ENCODE measurements at regions not wholly inside any gene's neighbourhood (a gene's known extent, or its start where the extent isn't known, plus 50 kb on each side); places are given as distances from the start of the nearest gene placed in this dataset.
A peak's percentile ranks its signal among the peaks of the same experiment; 100 is the strongest.

GRCh38 chr12:125193376-125194152 lies 128.3 kb downstream of the AACS start:
- no peak for DNase-seq

DNA sequence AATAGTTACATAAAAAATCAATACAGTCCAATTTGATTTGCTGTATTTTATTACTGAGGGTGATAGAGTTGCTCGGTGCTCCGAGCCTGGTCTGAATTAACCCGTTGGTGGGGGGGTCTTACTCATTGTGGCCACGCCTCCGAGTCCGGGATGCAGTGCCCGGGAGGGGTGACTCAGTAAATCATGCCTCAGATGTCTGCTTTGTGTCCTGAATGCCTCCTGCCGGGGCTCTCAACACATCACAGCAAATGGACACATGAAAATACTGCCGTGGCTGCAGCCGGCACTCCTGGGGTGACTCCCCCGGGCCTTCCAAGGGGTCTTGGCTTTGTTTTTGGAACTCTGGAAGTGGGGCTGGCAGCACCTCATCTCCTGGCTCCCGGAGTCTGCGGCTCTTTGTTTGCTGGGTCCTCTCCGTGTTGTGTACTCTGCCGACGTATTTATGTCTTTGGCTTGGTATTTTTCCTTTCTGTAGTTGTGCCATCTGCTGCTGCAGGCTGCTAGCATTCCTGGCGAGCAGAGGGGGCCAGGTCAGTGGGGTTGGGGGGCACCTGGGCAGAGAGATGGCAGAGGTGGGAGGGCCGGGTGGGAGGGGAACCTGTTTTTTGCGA lies 129.0 kb downstream of the AACS start:
- DNase-seq: no peak

- DNase-seq: no peak
Observed at GRCh38 chr12:125194987-125195386, 129.8 kb downstream of the AACS start.

DNA sequence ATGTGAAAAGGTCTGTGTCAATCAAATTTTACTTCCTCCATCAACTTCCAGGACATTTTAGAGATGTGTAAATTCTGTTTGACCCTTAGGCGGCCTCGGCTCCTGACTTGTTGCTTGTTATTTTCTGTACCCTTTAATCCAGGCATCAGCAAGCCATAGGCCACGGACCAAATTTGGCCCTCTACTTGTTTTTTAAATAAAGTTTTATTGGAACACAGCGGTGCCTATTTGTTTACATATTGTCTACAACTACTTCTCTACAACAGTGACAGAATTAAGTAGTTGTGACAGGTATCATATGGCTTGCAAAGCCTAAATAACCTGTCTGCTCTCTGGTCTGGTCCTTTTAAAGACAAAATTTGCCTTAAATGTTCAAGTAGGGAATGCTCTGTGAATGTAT lies 132.1 kb downstream of the AACS start:
- no peak for DNase-seq

DNA sequence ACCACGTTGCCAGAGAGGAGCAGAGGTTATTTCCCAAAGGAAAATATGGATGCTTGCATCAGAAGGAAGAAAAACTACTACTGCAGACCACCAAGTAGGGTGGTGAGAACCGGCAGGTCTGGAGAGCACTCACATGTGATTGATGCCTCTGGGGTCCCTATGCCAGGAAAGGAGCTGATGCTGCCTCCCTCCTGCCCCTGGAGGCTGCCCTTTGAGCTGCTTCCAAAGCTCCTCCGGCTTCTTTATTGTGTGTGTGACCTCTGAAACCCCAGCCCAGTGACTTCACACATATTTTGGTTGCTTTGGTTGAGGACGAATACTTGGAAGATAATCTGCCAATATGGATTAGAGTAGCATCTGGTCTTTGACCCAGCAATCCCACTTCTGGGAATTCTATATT lies 133.4 kb downstream of the AACS start:
- no peak for DNase-seq

DNA sequence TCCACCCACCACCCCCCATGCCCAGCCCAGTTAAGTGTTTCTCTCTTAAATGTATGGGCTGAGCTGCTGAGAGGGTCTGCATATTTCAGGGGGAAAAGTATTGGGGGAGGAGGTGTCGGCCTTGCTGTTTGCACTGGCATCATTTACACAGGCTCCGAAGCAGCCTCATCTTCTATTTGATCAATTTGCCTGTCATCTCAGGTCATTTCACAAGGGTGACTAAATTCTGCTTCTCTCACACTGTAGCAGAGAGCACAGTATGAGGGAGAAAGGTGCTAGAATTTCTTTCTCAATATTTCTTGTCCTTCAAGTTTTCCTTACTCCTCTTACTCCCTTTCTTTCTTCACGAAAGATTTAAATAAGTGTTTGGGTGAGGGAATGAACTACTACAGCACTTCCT lies 135.9 kb downstream of the AACS start:
- no peak for DNase-seq

GRCh38 chr12:125201940-125202339 lies 136.7 kb downstream of the AACS start:
- DNase-seq: no peak

DNA sequence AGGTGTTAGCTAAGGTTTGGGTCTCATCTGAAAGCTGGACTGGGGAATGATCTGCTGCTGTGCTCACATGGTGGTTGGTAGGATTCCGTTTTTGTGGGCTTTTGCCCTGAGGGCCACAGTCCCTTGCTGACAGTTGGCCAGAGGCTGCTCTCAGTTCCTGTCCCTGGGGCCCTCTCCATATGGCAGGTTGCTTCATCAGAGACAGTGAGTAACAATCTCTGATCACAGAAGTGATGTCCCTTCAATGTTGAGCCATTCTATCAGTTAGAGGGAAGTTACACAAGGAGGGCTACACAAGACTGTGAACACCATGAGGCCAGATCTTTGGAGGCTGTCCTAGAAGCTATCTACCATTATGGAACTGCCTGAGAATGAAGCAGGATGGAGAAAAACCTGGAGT lies 137.2 kb downstream of the AACS start:
- DNase-seq: no peak

DNA sequence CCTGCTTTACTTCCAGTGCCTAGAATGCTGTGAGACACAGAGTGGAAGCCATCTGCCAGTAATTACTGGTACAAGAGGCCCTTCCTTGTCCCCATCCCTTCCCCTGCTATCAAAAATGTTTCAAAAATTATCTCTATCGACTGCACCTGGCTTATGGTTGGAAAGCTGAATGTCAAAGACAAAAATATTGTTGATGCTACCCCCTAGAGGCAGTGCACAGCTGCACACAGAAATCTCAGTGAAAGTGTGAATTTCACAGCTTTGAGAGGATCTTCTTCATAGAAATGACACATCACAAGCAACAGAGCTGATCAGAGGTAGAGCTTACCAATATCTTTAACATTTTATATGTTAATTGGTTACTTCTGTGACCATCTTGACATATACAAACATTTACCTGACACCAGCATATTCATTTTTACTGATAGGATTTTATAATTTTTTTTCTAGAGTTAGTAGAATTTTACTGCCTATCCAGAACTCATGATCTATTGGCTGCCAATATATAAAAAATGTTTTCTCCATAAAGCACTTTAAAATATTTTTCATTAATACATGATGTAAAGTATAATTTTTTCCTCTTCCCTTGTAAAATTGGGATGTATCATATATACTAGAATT lies 138.0 kb downstream of the AACS start:
- no peak for DNase-seq

DNA sequence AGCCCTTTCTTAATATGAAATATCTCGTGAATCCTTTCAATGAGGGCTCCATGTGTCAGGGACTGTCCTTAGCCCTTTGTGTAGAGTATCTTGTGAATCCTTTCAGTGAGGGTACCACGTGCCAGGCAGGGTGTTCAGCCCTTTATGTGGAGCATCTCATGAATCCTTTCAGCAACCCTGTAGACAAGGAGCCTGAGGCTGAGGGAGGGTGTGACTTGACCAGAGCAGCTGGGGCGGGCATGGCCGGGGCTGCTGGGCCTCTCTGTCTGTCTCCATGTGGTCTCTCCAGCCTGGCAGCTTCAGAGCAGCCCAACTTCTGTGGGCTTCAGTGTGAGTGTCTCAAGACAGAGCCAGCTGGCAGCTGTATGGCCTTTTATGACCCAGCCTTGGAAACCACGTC lies 140.2 kb downstream of the AACS start:
- no peak for DNase-seq

GRCh38 chr12:125206711-125207110 lies 141.5 kb downstream of the AACS start:
- DNase-seq: no peak

DNA sequence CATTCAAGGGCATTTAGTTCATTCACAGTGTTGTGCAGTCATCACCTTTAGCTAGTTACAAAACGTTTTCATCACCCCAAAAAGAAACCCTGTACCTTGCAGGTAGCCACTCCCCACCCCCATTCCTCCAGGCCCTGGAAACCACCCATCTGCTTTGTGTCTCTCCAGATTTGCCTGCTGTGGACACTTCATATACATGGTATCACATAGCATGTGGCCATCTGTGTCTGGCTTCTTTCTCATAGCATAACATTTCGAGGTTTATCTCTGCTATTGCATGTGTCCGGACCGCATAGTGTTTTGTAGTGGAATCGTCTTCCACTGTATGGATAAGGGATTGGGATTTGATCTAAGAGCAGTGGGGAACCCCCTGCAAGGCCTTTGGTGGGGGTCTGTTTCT lies 143.1 kb downstream of the AACS start:
- no peak for DNase-seq

GRCh38 chr12:125208942-125209341 lies 143.7 kb downstream of the AACS start:
- no peak for DNase-seq

- no peak for DNase-seq
Observed at GRCh38 chr12:125210104-125210755, 145.0 kb downstream of the AACS start.

GRCh38 chr12:125211464-125211863 lies 146.2 kb downstream of the AACS start:
- no peak for DNase-seq

- no peak for DNase-seq
Observed at GRCh38 chr12:125214289-125214688, 149.1 kb downstream of the AACS start.

DNA sequence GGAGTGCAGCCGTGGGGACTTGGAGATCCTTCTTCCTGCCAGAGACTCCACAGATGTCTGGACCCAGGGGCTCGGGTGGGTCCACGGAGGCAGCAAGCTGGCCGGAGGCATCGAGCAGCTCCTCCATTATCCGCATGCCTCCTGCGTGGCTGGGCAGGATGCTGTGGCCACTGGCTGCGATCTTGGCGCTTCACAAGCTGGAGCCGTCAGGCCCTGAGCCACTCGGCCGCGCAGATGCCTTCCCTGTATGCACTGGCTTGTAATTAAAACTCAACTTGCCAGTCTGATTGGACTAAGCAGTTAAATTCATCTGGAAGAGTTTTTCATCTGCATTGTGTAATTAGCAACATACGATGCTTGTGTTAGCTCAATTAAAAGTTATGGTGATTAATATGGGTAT lies 151.5 kb downstream of the AACS start:
- DNase-seq: no peak

DNA sequence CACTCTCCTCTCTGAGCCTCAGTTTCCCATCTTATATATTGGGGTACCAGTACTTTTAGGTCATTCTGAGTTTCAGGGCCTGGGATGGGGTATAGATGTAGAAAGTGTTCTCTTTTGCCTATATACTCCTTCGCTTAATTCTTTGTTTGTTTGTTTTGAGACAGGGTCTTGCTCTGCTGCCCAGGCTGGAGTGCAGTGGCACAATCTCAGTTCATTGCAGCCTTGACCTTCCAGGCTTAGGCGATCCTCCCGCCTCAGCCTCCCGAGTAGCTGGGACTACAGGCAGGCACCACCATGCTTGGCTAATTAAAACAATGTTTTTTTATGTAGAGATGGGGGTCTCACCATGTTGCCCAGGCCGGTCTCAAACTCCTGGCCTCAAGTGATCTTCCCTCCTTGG lies 152.1 kb downstream of the AACS start:
- no peak for DNase-seq

GRCh38 chr12:125218952-125219351 lies 153.7 kb downstream of the AACS start:
- DNase-seq: no peak

DNA sequence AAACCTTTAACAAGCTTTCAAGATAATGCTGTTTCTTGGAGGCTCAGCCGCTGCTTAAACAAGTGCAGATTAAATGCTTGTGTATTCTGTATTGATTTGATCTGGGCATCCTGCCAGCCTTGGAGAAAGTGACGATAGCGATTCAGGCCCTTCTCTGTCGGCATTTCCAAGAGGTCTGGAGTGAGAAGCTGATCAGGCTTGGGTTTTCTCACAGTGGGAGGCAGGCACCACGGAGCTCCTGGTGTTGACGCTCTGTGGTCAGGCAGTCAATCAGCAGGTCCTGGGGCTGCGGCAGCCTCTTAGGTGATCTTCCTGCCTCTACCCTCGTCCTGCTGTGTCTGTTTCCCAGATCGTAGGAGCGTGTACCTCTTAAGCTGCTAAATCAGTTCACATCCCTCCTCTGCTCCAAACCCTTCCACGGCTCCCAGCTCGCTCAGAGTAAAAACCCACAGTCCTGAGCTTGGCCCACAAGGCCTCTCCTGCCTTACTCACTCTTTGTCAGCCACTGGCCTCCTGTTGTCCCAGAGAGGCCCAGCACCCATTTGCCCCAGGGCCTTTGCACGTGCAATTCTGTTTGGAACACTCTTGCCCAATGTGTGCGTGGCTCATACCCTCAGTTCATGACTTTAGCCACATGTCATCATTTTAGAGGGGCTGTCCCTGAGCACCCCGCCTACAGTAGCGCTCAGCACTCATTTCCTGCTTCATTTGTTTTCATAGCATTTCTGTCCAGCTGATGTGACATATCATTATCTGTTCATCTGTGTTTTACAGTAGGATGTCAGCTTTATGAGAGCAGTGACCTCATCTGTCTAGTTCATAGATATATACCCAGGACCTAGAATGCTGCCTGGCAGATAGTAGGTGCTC lies 155.4 kb downstream of the AACS start:
- peak; percentile 54 for DNase-seq

- no peak for DNase-seq
Observed at GRCh38 chr12:125221602-125222001, 156.4 kb downstream of the AACS start.

GRCh38 chr12:125222876-125223275 lies 157.6 kb downstream of the AACS start:
- no peak for DNase-seq

DNA sequence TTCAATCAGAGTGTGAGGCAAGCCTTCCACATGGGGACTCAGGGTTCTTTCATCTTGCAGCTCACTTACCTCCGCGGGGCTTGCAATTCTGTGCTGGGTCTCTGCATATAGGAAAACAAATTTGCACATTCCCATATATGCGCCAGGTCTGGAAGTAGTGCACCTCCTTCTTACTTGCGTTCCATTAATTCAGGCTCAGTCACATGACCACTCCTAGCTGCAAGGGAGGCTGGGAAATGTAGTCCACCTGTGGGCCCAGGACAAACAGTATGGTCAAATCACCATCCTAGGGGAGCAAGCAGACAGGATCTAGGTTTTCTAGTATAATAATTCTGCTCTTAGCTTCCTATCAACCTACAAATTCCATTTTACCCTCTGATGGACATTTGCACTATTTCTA lies 160.4 kb downstream of the AACS start:
- DNase-seq: no peak

Measured in DMS79 (cell line).